MM.1S (cell line): ENCODE measurements at regions not wholly inside any gene's neighbourhood (a gene's known extent, or its start where the extent isn't known, plus 50 kb on each side); places are given as distances from the start of the nearest gene placed in this dataset.

Experiments
- EZH2 ChIP-seq: fragments of 300-600 bp; sonication (generic); optimal IDR thresholded peaks from 2 replicates; pipeline ENCODE3; 2017; ENCODE audit warnings: low read depth, mild to moderate bottlenecking, antibody characterized with exemption, low read length, mixed read lengths
- EZH2phosphoT487 ChIP-seq: fragments of 300-600 bp; sonication (generic); IDR thresholded peaks from 2 replicates; pipeline ENCODE4 v1.6.1; 2018; ENCODE audit warnings: antibody characterized with exemption, low read length
- TF ChIP-seq, protein P1 (sequence below): fragments of 300-600 bp; sonication (generic); IDR thresholded peaks from 2 replicates; pipeline ENCODE4 v1.5.1; 2016; ENCODE audit warnings: antibody characterized with exemption, low read length, mixed read lengths

- TF ChIP-seq, protein P1, sequence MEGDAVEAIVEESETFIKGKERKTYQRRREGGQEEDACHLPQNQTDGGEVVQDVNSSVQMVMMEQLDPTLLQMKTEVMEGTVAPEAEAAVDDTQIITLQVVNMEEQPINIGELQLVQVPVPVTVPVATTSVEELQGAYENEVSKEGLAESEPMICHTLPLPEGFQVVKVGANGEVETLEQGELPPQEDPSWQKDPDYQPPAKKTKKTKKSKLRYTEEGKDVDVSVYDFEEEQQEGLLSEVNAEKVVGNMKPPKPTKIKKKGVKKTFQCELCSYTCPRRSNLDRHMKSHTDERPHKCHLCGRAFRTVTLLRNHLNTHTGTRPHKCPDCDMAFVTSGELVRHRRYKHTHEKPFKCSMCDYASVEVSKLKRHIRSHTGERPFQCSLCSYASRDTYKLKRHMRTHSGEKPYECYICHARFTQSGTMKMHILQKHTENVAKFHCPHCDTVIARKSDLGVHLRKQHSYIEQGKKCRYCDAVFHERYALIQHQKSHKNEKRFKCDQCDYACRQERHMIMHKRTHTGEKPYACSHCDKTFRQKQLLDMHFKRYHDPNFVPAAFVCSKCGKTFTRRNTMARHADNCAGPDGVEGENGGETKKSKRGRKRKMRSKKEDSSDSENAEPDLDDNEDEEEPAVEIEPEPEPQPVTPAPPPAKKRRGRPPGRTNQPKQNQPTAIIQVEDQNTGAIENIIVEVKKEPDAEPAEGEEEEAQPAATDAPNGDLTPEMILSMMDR, result no peak
- TF ChIP-seq EZH2, result no peak
- TF ChIP-seq EZH2phosphoT487, result no peak
Measured at GRCh38 chr7:34425631-34426384, 232.2 kb upstream of the NPSR1 start.
